HCT116 (cell line): ENCODE measurements at regions not wholly inside any gene's neighbourhood (a gene's known extent, or its start where the extent isn't known, plus 50 kb on each side); places are given as distances from the start of the nearest gene placed in this dataset.

Source experiments
- CEBPB ChIP-seq: IDR thresholded peaks from 2 replicates; pipeline ENCODE4 v1.6.1; 2012; ENCODE audit warnings: low read depth
- CTCF ChIP-seq, 3 experiments: fragments of 200-600 bp in 1 of 3; sonication (generic) in 1 of 3; IDR thresholded peaks in 2 of 3; conservative IDR thresholded peaks in 1 of 3; 2 replicates each; pipeline ENCODE4 v1.5.1; 2012 to 2017; ENCODE audit warnings: low read depth in 2 of 3, low read length in 2 of 3, antibody characterized with exemption in 1 of 3, borderline replicate concordance in 1 of 3, control low read depth in 1 of 3, mild to moderate bottlenecking in 1 of 3, mixed read lengths in 1 of 3, mixed run types in 1 of 3, moderate library complexity in 1 of 3; ENCODE audit not compliant: insufficient read depth in 1 of 3
- EZH2phosphoT487 ChIP-seq: fragments of 200-600 bp; IDR thresholded peaks from 2 replicates; pipeline ENCODE4 v1.6.1; 2018; ENCODE audit warnings: antibody characterized with exemption, borderline replicate concordance
- SRF ChIP-seq: IDR thresholded peaks from 2 replicates; pipeline ENCODE4 v1.6.1; 2012; ENCODE audit warnings: low read depth
- YY1 ChIP-seq: IDR thresholded peaks from 2 replicates; pipeline ENCODE4 v1.6.1; 2011; ENCODE audit warnings: low read length, low read depth, moderate library complexity, mild to moderate bottlenecking; ENCODE audit not compliant: insufficient replicate concordance; ENCODE audit errors: extremely low read depth

- TF ChIP-seq SRF (no peak), CTCF (IDR thresholded peaks at IDR 0.05 in 2 of 3, conservative IDR thresholded peaks at IDR 0.05 in 1 of 3; ENCODE audit: borderline replicate concordance in 1 of 3, insufficient read depth in 1 of 3, low read depth in 2 of 3, low read length in 2 of 3) (no peak), CEBPB (no peak), EZH2phosphoT487 (no peak), YY1 (no peak)
Measured at GRCh38 chr7:4428526-4428925, 253.6 kb upstream of the FOXK1 start.
